ENCODE measurements at regions not wholly inside any gene's neighbourhood (a gene's known extent, or its start where the extent isn't known, plus 50 kb on each side); places are given as distances from the start of the nearest gene placed in this dataset.

DNA sequence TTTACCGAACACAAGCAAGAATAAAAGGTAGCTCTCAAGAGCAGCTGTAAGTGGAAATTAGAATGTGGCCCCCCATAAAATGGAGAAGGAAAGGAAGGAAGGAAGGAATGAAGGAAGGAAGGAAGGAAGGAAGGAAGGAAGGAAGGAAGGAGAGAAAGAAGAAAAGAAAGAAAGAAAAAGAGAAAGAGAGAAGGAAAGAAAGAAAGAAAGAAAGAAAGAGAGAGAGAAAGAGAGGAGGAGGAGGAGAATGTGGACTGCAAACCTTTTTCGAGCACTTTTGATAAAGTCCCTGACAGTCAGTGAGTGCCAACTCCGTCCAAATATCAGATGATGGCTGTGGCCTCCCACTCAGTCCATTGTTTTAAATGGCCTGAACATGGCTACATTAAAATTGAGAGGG, 53.8 kb upstream of the SNX2 start:
- DNase-seq (ENCODE audit: extremely low read depth, low read depth): no peak
- H3K4me3 ChIP-seq (replicated peaks; ENCODE audit: low read depth, low read length): no peak overlapping the region
- TF ChIP-seq CTCF (IDR thresholded peaks at IDR 0.05; ENCODE audit: low read depth, low read length, missing control alignments): no peak

GRCh38 chr5:122722341-122722740, 52.5 kb upstream of the SNX2 start:
- no peak overlapping the region for H3K4me3 ChIP-seq (replicated peaks; ENCODE audit: low read depth, low read length)
- DNase-seq (ENCODE audit: extremely low read depth, low read depth): no peak
- TF ChIP-seq CTCF (IDR thresholded peaks at IDR 0.05; ENCODE audit: low read depth, low read length, missing control alignments): no peak

- no peak overlapping the region for H3K4me3 ChIP-seq (replicated peaks; ENCODE audit: low read depth, low read length)
- DNase-seq (ENCODE audit: extremely low read depth, low read depth): peak; percentile 81
- no peak for TF ChIP-seq CTCF (IDR thresholded peaks at IDR 0.05; ENCODE audit: low read depth, low read length, missing control alignments)
These were observed 51.1 kb upstream of the SNX2 start for GRCh38 chr5:122723606-122724352.
